SU-DHL-6 (cell line): ENCODE measurements at regions not wholly inside any gene's neighbourhood (a gene's known extent, or its start where the extent isn't known, plus 50 kb on each side); places are given as distances from the start of the nearest gene placed in this dataset.

ENCODE experiments used
- CTCF ChIP-seq: fragments of 200-600 bp; sonication (generic); IDR thresholded peaks from one replicate; pipeline ENCODE4 v1.5.1; 2017; ENCODE audit warnings: antibody characterized with exemption, mild to moderate bottlenecking, low read length, moderate library complexity; ENCODE audit not compliant: insufficient read depth, poor library complexity, severe bottlenecking
- EZH2phosphoT487 ChIP-seq: fragments of 200-600 bp; sonication (generic), shearing (Covaris generic); conservative IDR thresholded peaks from 2 replicates; pipeline ENCODE4 v1.6.1; 2018; ENCODE audit warnings: mild to moderate bottlenecking, antibody characterized with exemption, low read length, moderate library complexity, mixed read lengths

GRCh38 chr15:95259513-95259912 lies 1028.2 kb downstream of the MCTP2 start:
- peak; percentile 33 for TF ChIP-seq CTCF
- no peak for TF ChIP-seq EZH2phosphoT487
